Nephron (organoid): ENCODE measurements at regions not wholly inside any gene's neighbourhood (a gene's known extent, or its start where the extent isn't known, plus 50 kb on each side); places are given as distances from the start of the nearest gene placed in this dataset.
"Not testable (repeated sequence)": the region's sequence is repeated elsewhere in the genome, so short reads cannot be mapped to it uniquely, and the experiment has no call there.

Experiments used
- H3K27ac Mint-ChIP-seq, 3 experiments: 2 replicates each; pipeline ENCODE4 v1.8.0; 2020; ENCODE audit warnings: mixed read lengths in 3 of 3, mild to moderate bottlenecking in 2 of 3, moderate library complexity in 1 of 3
- H3K27me3 Mint-ChIP-seq: 2 replicates; pipeline ENCODE4 v1.8.0; 2021; ENCODE audit warnings: low read depth, mild to moderate bottlenecking, moderate library complexity, mixed read lengths
- H3K36me3 Mint-ChIP-seq: 2 replicates; pipeline ENCODE4 v1.8.0; 2020; ENCODE audit warnings: low read depth, mixed read lengths
- H3K4me1 Mint-ChIP-seq: 2 replicates; pipeline ENCODE4 v1.8.0; 2020; ENCODE audit warnings: mixed read lengths
- H3K4me3 Mint-ChIP-seq, 3 experiments: 2 replicates each; pipeline ENCODE4 v1.8.0; 2020; ENCODE audit warnings: mild to moderate bottlenecking in 3 of 3, mixed read lengths in 3 of 3, moderate library complexity in 2 of 3
- H3K9me3 Mint-ChIP-seq: 2 replicates; pipeline ENCODE4 v1.8.0; 2020; ENCODE audit warnings: mixed read lengths
- CTCF ChIP-seq, 3 experiments: fragments of 200-600 bp; sonication (generic); IDR thresholded peaks; one replicate each; pipeline ENCODE4 v1.5.0; 2021; ENCODE audit warnings: antibody characterized with exemption in 3 of 3; ENCODE audit not compliant: unreplicated experiment in 3 of 3

DNA sequence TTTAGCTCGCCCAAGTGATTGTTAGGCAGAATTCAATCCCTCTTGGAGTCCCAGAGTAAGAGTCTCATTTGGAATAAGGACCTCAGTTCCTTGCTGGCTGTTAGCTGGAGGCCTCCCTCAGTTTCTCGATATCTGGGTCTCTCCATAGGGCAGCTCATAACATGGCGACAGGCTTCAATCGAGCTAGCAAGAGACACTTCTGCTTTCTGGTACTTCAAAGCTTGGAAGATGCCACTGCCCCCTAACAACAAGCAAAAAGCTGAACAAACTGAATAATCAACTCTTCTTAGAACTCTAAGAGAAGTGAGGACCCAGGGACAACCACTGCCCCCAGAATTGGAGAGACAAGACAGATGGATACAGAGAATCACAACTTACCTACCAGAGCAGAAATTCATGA lies 86.2 kb downstream of the TEX35 start:
- Mint-ChIP-seq H3K27ac (no peak overlapping the region), H3K36me3 (no peaks in the 10 kb centered on the region), H3K4me1 (no peaks in the 10 kb centered on the region), H3K27me3 (no peaks in the 10 kb centered on the region), H3K9me3 (no peaks in the 10 kb centered on the region), H3K4me3 (no peak overlapping the region)
- no peak for TF ChIP-seq CTCF (IDR thresholded peaks at IDR 0.05; ENCODE audit: unreplicated experiment in 3 of 3)

DNA sequence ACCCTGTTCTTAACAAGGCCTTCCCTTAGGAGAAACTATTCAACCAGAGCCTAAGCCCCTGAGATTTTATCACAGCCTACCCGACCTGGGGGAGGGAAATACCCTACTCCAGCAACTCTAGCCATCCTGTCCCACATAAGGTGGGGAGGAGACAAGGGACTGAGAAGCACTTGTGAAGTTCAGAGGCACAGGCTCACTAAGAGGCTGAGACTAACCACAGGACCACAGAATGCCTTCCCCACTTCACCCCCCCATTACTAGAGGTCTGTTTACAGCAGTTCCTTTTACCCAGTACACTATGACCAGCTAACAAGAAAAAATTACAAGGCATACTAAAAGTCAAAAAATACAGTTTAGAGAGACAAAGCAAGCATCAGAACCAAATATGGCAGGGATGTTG lies 86.8 kb downstream of the TEX35 start:
- Mint-ChIP-seq H3K27ac (no peak overlapping the region), H3K4me3 (no peak overlapping the region), H3K36me3 (no peaks in the 10 kb centered on the region), H3K4me1 (no peaks in the 10 kb centered on the region), H3K27me3 (no peaks in the 10 kb centered on the region), H3K9me3 (no peaks in the 10 kb centered on the region)
- TF ChIP-seq CTCF (IDR thresholded peaks at IDR 0.05; ENCODE audit: unreplicated experiment in 3 of 3) = no peak

DNA sequence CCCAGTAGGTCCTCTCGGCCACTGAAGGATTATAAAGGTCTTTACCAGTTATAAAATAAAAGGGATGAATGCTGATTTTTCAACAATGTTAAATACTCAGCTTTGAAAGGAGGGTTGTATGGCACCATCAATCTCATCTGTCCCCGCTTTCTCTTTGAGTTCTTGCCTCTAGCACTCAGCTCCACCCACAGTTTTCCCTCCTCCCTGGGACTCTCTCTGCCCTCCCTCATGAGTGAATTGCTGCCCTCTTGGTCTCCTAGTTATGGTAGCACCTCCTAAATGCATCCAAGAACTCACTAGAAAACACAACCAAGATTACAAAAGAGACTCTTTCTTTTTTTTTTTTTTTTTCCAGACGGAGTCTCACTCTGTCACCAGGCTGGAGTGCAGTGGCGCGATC lies 91.0 kb downstream of the TEX35 start:
- Mint-ChIP-seq H3K36me3 (no peaks in the 10 kb centered on the region), H3K27me3 (no peaks in the 10 kb centered on the region), H3K4me1 (peaks cover 22% of the 10 kb centered on the region), H3K4me3 (no peak overlapping the region), H3K9me3 (no peaks in the 10 kb centered on the region), H3K27ac (no peak overlapping the region)
- TF ChIP-seq CTCF (IDR thresholded peaks at IDR 0.05; ENCODE audit: unreplicated experiment in 3 of 3) = no peak

DNA sequence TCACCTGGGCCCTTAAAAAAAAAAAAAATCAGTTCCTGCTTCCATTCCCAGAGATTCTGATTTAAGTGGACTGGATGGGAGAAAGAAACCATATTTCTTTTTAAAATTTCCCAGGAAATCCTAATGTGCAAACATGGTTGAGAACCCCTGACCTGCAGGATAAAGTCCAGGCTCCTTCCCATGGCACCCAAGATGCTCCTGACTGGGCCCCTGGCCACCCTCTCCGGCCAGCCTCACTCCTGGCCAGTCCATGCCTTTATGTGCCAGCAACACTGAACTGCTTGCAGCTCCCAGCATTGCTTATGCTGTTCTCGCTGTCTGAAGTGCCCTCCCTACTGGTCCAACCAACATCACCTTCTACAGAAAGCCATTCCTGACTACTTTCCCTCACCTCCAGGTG lies 93.9 kb downstream of the TEX35 start:
- H3K36me3 Mint-ChIP-seq = no peaks in the 10 kb centered on the region
- no peaks in the 10 kb centered on the region for H3K9me3 Mint-ChIP-seq
- H3K27me3 Mint-ChIP-seq = no peaks in the 10 kb centered on the region
- peaks cover 25% of the 10 kb centered on the region for H3K4me1 Mint-ChIP-seq
- TF ChIP-seq CTCF (IDR thresholded peaks at IDR 0.05; ENCODE audit: unreplicated experiment in 3 of 3) = no peak
- H3K4me3 Mint-ChIP-seq = no peak overlapping the region
- no peak overlapping the region for H3K27ac Mint-ChIP-seq

GRCh38 chr1:178607718-178608408 lies 95.0 kb downstream of the TEX35 start:
- H3K27me3 Mint-ChIP-seq = no peaks in the 10 kb centered on the region
- no peaks in the 10 kb centered on the region for H3K36me3 Mint-ChIP-seq
- peaks cover 25% of the 10 kb centered on the region for H3K4me1 Mint-ChIP-seq
- no peak overlapping the region for H3K4me3 Mint-ChIP-seq
- no peak overlapping the region for H3K27ac Mint-ChIP-seq
- TF ChIP-seq CTCF (IDR thresholded peaks at IDR 0.05; ENCODE audit: unreplicated experiment in 3 of 3) = no peak
- no peaks in the 10 kb centered on the region for H3K9me3 Mint-ChIP-seq

GRCh38 chr1:178609015-178609414 lies 96.1 kb downstream of the TEX35 start:
- Mint-ChIP-seq H3K4me1 (peaks cover 25% of the 10 kb centered on the region), H3K36me3 (no peaks in the 10 kb centered on the region), H3K27ac (peak overlapping the region in 1 of 3 experiments; percentile 52), H3K9me3 (no peaks in the 10 kb centered on the region), H3K27me3 (no peaks in the 10 kb centered on the region), H3K4me3 (no peak overlapping the region)
- no peak for TF ChIP-seq CTCF (IDR thresholded peaks at IDR 0.05; ENCODE audit: unreplicated experiment in 3 of 3)

DNA sequence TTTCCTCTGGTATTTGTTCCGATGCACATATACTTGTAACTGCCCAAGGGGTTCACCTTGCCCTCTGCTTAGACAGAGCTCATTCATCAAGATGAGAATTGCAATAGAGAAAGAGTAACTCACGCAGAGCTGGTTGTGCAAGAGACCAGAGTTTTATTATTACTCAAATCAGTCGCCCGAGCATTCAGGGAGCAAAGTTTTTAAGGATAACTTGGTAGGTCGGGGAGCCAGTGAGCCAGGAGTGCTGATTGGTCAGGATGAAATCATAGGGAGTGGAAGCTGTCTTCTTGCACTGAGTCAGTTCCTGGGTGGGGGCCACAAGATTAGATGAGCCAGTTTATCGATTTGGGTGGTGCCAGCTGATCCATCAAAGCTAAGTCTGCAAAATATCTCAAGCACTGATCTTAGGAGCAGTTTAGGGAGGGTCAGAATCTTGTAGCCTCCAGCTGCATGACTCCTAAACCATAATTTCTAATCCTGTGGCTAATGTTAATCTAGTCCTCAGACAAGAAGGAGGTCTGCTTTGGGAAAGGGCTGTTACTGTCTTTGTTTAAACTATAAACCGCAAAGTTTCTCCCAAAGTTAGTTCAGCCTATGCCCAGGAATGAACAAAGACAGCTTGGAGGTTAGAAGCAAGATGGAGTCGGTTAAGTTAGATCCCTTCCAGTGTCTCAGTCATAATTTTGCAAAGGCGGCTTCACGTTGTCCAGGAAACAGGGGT lies 97.9 kb downstream of the TEX35 start:
- not testable (repeated sequence) for H3K27me3 Mint-ChIP-seq, H3K27ac Mint-ChIP-seq, H3K9me3 Mint-ChIP-seq, H3K36me3 Mint-ChIP-seq, H3K4me3 Mint-ChIP-seq
- peaks cover 22% of the 10 kb centered on the region for H3K4me1 Mint-ChIP-seq
